A549 (cell line): ENCODE measurements at regions not wholly inside any gene's neighbourhood (a gene's known extent, or its start where the extent isn't known, plus 50 kb on each side); places are given as distances from the start of the nearest gene placed in this dataset.

ENCODE experiments used
- BHLHE40 ChIP-seq: IDR thresholded peaks from 2 replicates; pipeline ENCODE4 v1.6.1; 2012; ENCODE audit warnings: low read depth, low read length, inconsistent platforms
- CTCF ChIP-seq: fragments of >200 bp; sonication (Bioruptor Twin); formaldehyde crosslinking; IDR thresholded peaks from 3 replicates; pipeline ENCODE4 v1.5.1; 2016
- NPAS2 ChIP-seq: fragments of 250-450 bp; sonication (Bioruptor Pico); IDR thresholded peaks from 2 replicates; pipeline ENCODE4 v1.8.0; 2022; ENCODE audit warnings: mild to moderate bottlenecking, moderate library complexity, borderline replicate concordance
- POLR2A ChIP-seq: IDR thresholded peaks from 2 replicates; pipeline ENCODE4 v1.6.1; 2012; ENCODE audit warnings: mild to moderate bottlenecking, low read length
- REST ChIP-seq: fragments of 200-600 bp; sonication (generic); IDR thresholded peaks from 2 replicates; pipeline ENCODE4 v1.6.1; 2016; ENCODE audit warnings: antibody characterized with exemption, mild to moderate bottlenecking, moderate library complexity
- TF ChIP-seq, protein P1 (sequence below): IDR thresholded peaks from 2 replicates; pipeline ENCODE4 v1.6.1; 2012

GRCh38 chr5:106121972-106122605 lies 1548.6 kb downstream of the EFNA5 start:
- TF ChIP-seq CTCF = peak; percentile 53
- TF ChIP-seq, protein P1, sequence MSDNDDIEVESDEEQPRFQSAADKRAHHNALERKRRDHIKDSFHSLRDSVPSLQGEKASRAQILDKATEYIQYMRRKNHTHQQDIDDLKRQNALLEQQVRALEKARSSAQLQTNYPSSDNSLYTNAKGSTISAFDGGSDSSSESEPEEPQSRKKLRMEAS = no peak
- TF ChIP-seq REST = no peak
- TF ChIP-seq POLR2A = no peak
- TF ChIP-seq NPAS2 (CRISPR knock-in tag) = no peak
- TF ChIP-seq BHLHE40 = no peak
